ENCODE measurements at regions not wholly inside any gene's neighbourhood (a gene's known extent, or its start where the extent isn't known, plus 50 kb on each side); places are given as distances from the start of the nearest gene placed in this dataset.
"Not testable (repeated sequence)": the region's sequence is repeated elsewhere in the genome, so short reads cannot be mapped to it uniquely, and the experiment has no call there.

DNA sequence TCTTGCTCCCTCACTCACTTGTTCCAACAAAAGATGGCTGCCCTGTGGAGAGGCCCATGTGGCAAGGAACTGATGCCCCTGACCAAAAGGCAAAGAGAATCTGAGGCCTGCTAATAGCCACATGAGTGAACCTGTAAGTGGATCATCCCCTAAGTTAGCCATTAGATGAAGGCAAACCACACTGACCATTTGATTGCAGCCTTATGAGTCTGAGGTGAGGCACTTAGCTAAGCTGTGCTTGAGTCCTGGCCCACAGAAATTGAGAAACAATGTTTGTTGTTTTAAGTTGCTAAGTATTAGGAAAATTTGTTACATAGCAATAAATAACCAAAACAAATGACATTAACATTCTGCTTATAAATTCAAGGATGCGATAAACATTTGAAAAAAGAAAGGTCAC, 100.1 kb upstream of the BET1 start:
- no peak for DNase-seq (ENCODE audit: low read depth in 2 of 2)

DNA sequence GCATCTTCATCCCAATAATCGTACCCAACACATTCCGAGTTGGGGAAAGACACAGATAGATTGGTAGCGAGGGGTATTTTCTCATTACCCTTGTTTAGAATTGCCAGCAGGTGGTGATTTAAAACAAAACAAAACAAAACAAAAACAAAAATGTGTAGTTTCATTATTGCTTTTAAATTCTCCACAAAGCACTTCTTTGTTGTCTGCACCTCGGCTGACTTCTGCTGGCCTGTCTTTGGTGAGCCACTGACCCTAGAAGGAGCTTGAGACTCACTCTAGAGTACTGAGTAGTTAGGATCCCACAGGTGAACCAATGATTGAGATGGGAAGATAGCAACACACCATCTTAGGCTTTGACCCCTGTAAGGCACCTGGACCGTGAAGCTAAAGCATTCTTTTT, 105.4 kb upstream of the BET1 start:
- no peak for DNase-seq (ENCODE audit: low read depth in 2 of 2)

DNA sequence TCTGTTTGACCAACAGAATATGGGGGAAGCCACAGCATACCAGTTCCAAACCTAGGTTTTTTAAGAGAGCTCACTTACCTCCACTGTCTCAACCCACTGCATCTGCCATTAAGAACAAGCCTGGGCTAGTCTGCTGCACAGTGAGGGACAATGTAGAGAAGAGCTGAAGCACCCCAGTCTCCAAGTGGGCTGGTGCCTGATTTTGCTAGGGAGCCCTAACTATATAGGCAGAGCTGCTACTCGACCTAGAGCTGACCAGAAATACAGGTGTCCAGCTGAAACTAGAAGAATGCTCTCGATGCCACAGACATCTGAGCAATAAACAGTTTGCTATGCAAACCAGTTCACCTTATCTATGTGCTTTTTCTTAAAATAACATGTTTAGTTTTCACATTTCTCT, 106.9 kb upstream of the BET1 start:
- no peak for DNase-seq (ENCODE audit: low read depth in 2 of 2)

DNA sequence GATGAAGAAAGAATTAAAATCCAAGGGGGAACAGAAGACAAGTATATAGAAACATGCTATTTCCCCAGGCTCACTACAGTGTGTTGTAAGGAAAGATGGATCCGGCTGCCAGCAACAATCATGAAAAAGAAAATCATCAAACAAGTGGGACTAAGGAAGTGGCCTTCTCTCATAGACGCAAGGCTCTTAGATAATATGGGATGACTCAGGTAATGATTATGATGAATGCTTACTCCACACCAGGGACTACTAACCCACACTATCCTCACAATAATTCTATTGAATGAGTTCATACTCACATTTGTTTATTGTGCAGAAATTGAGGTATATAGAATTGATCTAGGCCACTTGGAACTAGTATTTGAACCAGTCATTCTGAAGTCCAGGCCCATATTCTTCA, 111.2 kb upstream of the BET1 start:
- no peak for DNase-seq (ENCODE audit: low read depth in 2 of 2)

DNA sequence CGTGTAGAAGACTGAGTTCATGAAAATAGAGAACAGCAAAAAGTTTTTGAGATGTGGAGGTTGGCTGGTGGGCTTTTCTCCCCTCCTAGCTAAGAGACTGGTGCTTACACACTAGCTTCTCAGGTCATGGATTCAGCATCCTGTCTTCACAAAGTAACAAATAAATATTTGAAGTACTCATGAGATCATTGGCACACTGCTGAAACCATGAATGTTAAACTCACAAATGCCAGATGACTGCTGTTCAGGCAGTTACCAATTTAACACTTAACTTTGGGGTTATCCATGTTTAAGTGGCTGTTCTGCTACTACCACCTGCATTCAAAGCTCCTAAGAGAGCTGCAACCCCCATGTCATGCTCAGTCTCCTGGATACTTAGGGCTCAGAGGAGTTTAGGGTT, 119.0 kb upstream of the BET1 start:
- no peak for DNase-seq (ENCODE audit: low read depth in 2 of 2)

DNA sequence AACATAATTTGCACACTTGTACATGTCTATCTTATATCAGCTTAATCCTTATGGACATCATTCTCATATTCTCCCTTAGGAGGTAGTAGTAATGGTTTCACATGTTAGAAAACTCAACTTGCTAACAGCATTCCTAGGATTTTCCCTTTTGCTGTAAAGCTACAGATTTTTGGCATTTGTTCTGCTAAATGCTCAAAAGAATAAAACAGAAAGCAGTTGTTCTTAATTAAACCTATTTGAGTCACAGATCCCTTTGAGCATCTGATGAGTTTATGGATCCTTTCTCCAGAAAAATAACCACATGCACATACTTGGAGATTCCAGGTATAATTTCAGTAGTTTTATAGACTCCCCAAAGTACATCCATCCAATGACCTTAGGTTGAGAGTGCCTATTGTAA, 122.9 kb upstream of the BET1 start:
- DNase-seq (ENCODE audit: low read depth in 2 of 2) = no peak

DNA sequence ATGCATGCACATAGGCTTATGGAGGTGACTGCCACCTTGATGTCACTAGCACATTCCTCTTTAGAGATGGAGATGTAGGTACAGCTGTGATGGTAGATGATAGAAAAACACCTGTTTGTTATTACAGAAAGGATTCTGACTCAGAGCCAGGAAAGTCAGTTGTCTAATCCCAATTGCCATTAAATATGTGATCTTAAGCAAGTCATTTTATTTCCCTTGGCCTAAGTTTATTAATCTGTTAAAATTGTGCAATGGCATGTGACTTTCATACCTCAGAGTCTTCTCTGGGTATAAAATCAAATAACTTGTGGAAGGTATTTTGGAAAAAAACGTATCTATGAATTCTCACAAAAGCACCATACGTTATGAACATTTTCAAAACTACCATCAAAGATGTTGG, 123.9 kb upstream of the BET1 start:
- DNase-seq (ENCODE audit: low read depth in 2 of 2) = no peak

DNA sequence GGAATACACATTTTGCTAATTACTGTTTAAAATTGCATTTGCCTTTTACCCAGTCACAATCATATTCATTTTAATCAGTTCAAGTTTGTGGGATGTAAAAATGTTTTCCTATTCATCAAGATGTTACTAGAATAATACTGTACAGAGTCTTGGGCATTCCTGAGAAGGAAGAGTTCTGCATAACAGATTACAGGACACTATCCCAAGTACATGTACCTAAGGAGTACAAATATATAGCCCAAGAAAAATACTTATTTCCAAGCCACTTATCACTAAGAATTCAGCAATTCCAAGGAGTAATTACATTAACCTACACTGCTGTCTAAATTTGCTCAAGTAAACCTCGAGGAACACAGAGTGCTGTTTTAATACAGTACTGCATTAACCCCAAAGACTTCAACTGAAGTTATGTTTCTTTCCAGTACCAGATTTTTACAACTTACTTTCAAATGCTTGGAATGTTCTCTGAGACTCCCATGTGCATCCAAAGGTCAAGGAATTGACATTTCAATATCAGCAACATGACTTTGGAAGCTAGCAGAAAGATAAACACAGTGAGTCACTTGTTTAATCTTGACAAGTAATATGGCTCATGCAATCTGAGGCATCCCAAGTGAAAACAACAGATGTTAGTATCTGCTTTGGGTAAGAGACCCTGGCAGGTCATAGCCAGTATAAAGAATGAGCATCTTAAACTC, 125.4 kb upstream of the BET1 start:
- DNase-seq (ENCODE audit: low read depth in 2 of 2) = no peak

DNA sequence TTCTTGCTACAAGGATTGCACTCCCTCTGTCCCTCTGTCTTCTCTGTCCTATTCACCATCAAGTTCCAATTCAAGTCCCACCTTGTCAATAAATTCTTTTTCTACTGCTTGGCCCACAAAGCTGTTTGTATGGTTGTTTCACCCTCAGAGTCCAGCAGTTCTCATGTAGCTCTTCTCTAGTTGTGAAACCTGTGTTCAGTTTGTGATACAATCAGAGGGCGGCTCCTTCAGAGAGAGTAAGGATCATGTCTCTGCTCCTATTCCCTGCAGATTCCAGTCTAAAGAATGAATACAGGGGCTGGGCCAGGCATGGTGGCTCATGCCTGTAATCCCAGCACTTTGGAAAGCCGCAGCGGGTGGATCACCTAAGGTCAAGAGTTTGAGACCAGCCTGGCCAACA, 126.6 kb upstream of the BET1 start:
- DNase-seq (ENCODE audit: low read depth in 2 of 2) = no peak

DNA sequence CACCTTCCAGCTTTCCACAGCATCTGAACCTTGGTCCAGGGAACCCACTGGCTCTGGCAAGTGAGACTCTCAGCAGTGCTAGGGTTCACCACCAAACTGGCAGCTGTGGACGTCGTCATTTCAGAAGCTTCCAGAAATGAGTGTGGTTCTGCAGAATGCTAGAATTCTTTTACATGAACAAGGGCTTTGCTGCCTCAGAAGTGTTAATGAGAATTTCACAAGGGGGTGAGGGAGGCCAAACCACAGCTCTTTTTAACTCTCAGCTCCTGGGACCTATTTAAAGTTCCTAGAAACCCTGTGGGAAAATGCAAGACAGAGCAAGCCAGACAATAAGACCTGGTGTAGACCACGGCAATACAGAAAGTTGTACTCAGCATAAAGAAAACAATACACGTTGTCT, 129.3 kb upstream of the BET1 start:
- DNase-seq (ENCODE audit: low read depth in 2 of 2) = no peak

DNA sequence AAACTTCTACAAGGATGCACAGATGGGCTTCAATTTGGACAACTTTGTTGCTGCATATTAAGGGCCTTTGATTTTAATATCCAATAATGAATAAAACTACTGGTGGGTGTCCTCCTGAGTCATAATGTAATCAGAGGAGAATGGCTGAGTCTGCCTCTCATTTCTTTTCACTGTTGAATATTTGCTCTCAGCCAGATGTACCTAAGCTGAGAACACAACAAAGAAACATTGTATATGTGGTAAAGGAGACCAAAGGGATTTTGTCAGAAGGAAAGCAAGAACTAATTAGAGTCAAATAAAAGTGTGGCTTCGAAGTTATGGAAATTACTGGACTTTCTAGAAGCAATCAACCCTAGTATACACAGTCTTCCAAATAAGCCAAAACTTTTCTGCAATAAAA, 131.0 kb upstream of the BET1 start:
- no peak for DNase-seq (ENCODE audit: low read depth in 2 of 2)

DNA sequence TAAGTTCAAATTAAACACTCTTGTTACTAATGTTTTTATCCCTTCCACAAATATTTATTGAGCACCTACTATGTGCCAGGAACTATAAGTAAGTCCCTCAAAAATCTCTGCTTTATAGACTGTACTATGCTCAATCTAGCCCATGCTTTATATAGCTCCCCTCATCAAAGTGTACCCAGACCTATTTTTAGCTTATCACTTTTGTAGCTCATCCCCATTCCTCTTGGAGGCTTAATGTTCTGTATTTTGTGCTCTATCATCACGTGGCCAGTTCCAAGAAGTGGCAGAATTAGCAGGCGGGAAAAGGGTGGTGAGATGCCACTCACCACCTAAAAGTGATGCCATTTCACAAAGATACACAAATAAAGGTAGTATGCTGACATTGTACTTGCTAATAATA, 138.1 kb upstream of the BET1 start:
- DNase-seq (ENCODE audit: low read depth in 2 of 2) = no peak

DNA sequence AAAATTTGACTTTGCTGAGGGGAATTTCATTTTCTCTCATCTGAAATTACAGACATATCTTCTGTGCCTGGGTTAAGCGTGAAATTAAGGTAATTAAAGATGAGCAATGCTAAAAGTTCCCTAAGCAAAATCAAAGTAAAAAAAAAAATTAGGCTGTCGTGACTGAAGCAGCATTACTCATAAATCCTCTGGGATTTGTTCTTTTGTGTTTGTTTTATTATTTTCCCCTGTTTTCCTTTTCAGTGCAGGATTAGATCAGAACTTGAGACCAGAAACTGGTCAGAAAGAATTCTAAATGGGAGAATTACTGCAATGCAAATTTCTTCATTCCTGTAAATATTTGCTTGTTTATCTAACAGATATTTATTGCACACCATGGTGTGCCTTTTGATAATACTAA, 141.4 kb upstream of the BET1 start:
- DNase-seq (ENCODE audit: low read depth in 2 of 2) = no peak

DNA sequence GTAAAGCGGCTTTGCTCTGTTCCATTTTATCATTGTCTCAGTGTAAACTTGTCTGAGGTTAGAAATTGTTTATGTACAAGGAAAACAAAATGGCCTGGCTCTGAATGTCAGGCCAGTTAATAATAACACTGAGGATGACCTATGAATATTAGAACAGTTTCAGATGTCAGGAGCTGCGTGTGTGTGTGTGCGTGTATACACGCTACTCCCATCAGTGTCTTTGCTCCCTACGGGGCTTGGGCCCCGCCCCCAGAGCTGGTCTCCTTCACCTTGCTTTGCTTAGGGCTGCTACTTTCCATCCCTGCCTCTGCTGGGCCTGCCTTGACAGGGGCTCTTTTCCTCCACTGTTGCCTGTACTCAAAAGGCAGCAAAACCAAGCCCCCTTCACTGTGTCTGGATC, 142.3 kb upstream of the BET1 start:
- DNase-seq (ENCODE audit: low read depth in 2 of 2) = no peak

DNA sequence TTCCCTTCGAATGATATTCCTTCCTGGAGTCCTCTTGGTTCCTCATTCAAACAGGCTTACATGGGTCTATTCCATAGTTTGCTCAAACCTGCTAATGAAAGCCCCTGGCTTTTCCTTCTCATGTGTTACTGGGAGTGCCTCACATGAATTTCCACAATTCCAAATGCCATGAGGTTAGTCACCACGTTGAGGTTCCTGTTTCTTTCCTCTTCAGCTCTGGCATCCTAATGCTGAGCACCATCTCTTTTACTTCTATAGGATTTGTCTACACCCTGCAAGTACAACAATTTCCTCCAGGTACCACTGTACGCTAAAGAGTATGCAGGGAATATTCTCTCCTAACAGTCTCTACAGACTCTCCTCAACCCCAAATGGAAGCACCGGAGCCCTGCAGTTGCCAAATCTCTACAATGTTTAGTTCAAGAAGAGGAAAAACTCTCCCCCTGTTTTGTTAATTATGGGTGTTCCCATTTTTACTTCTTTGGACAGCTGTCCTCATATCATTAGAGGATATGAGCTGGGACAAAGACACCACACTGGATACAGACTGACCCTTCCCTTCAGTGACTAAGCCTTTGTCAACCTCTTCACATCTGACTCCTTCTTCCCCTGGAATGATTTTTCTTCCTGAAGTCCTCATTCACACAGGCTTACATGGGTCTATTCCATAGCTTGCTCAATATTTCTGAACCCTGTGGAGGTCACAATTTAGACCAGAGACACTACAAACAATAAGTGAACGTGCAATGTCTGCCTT, 145.8 kb upstream of the BET1 start:
- no peak for DNase-seq (ENCODE audit: low read depth in 2 of 2)

DNA sequence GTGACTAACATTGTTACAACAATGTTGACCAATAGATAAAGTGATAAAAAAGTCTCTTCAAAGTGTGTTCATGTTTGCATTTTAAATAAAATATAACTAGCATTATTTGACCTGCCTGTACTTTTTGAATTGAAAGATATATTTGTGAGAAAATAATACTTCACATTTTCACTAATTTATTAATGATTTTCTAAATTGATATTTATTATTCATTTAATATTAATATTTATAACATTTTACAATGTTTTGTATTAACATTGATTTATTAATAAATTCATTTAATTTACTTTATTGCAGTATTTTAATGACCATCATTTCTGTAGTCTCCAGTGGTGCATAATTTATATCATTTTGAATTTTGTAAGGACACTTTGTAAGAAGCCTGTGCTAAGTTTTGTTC, 150.0 kb upstream of the BET1 start:
- no peak for DNase-seq (ENCODE audit: low read depth in 2 of 2)

DNA sequence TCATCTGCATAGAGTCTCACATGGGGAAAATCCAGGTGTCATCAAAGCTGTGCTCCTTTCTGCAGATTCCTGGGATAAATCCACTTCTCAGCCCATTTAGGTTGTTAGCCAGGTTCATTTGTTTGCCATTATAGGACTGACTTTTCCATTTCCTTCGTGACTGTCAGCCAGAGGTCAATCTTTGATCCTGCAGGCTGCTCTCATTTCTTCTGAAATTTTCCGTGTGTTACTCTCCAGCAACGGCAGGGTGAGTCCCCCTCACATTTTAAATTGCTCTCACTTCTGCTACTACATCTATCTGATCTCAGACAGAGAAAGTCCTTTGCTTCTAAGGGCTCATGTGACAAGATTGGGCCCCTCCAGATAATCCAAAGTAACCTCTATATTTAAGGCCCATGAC, 150.7 kb upstream of the BET1 start:
- no peak for DNase-seq (ENCODE audit: low read depth in 2 of 2)

DNA sequence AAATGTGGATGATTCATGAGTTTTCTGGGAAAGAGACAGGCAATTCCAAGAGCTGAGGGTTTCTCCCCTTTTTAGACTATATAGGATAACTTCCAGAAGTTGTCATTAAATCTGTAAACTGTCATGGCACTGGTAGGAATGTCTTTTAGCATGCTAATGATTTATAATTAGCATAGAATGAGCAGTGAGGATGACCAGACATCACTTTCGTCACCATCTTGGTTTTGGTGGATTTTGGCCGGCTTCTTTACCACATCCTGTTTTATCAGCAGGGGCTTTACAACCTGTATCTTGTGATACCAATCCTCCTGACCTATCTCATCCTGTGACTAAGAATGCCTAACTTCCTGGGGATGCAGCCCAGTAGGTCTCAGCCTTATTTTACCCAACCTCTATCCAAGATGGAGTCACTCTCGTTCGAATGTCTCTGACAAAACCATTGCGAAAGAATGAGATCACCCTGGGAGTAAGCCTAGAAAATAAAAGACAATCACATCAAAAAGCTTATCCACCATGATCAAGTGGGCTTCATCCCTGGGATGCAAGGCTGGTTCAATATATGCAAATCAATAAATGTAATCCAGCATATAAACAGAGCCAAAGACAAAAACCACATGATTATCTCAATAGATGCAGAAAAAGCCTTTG, 153.6 kb upstream of the BET1 start:
- DNase-seq (ENCODE audit: low read depth in 2 of 2) = not testable (repeated sequence)

DNA sequence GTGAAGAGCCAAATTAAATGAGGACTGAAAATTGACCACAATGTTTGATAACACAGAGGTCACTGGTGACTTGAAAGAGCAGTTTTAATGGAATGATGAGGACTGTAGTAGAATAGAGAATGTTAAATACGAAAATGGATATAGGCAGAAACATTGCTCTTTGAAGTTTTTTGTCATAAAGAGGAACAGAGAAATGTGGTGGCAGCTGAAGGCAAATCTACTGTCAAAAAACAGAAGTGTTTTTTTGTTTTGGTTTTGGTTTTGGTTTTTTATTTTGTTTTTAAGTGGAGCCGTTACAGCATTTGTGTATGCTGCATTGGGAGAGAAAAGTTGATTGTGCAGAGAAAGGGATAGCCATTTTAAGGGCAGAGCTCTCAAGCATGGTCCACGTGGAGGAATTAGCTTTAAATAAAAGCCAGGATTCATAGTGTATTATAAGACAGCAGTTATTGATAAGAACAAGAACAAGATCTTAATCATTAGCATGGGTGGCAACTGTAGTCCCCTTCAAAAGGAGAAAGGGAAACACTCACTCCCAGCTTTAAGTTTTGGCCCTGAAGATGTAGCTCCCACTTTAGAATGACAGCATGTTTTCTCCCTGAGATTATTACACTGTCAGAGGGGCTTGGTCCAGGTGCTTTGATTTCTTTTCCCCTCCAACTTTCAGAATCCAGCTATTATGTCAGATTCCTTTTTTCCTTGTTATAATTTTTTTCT, 156.7 kb upstream of the BET1 start:
- DNase-seq (ENCODE audit: low read depth in 2 of 2) = no peak

DNA sequence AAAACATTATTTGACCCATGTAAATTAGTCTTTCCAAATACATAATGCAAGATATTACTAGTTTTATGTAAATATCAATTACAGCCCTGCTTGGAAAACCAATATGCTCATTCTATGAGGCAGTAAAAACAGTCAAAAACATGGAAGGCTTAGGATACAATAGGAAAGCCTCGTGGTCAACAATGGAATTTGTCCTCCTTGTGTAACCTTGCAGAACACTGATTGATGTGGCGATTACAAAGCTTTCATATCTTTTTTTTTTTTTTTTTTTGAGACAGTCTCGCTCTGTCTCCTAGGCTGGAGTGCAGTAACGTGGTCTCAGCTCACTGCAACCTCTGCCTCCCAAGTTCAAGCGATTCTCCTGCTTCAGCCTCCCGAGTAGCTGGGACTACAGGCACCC, 157.3 kb upstream of the BET1 start:
- DNase-seq (ENCODE audit: low read depth in 2 of 2) = no peak

DNA sequence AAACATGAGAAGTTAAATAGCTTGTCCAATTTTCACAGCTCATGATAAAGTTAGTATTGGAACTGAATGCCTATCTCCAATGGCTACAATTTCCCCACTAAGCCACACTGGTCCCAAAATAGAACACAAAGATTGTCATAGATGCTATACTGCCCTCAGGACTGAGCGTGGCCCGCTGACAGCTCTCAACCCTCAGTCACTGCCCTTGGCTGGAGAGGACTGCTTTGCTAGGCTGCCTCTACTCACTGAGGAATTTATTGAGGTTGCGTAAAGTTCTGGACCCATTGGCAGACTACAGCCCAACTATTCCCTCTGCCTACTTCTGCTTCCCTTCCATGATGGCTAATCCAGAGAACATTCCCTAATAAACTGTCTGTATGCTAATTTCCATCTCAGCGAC, 165.5 kb upstream of the BET1 start:
- no peak for DNase-seq (ENCODE audit: low read depth in 2 of 2)

DNA sequence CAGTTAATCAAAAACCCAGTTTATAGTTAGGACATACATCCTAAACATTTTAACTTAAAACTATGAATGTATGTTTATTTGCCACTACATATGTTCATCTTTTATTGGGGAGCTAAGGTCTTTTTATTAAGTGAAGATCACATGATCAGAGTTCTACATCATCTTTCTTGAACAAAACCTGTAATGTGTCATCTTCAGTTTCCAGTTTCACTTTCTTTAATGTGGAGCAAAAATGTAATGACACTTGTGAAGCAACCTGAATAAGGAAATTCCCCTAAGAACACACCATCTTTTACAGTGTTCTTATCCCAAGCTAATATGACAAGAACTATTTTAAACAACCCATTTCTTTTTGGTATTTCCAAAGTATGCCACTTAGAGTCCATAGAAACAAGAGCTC, 166.7 kb upstream of the BET1 start:
- no peak for DNase-seq (ENCODE audit: low read depth in 2 of 2)

DNA sequence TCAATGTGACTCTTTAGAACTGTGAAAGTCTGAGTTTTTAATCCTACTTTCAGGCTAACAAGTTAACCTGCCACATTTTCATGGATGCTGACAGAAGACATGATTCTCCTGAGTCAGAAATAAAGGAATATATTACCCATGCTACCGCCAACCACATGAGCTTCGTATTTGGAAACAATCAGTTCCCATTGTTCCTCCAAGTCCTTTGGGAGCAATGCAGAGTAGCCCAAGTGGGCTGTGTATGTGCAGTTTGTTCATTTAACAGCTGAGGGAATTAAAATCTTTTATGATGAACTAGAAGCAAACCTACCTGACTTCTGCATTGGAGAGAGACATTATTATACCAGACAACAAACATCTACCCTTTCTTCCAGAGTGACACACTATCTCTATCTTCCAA, 169.3 kb upstream of the BET1 start:
- DNase-seq (ENCODE audit: low read depth in 2 of 2) = no peak

All from stimulated activated CD8-positive, alpha-beta memory T cell treated with anti-CD3 and anti-CD28 coated beads, Interleukin-15, amount 100 ng/mL, for 48 hours (primary cell).